Mesothelial cell of epicardium (in vitro differentiated cells): ENCODE measurements at regions not wholly inside any gene's neighbourhood (a gene's known extent, or its start where the extent isn't known, plus 50 kb on each side); places are given as distances from the start of the nearest gene placed in this dataset.

Experiments
- DNase-seq, 2 experiments: peaks; one replicate each; pipeline ENCODE4 v3.0.0; 2021; ENCODE audit warnings: low spot score in 2 of 2; ENCODE audit not compliant: unreplicated experiment in 2 of 2
- H3K27ac Mint-ChIP-seq: 2 replicates; pipeline ENCODE4 v1.8.0; 2021; ENCODE audit warnings: mixed read lengths
- H3K27me3 Mint-ChIP-seq: 2 replicates; pipeline ENCODE4 v1.8.0; 2021; ENCODE audit warnings: low read depth, mixed read lengths
- H3K36me3 Mint-ChIP-seq: 2 replicates; pipeline ENCODE4 v1.8.0; 2021; ENCODE audit warnings: mixed read lengths
- H3K4me1 Mint-ChIP-seq: 2 replicates; pipeline ENCODE4 v1.8.0; 2021; ENCODE audit warnings: mixed read lengths
- H3K4me3 Mint-ChIP-seq: 2 replicates; pipeline ENCODE4 v1.8.0; 2021; ENCODE audit warnings: mild to moderate bottlenecking, moderate library complexity, mixed read lengths
- H3K9me3 Mint-ChIP-seq: 2 replicates; pipeline ENCODE4 v1.8.0; 2021; ENCODE audit warnings: mixed read lengths
- CTCF ChIP-seq: fragments of 200-600 bp; sonication (generic); IDR thresholded peaks from one replicate; pipeline ENCODE4 v1.5.0; 2021; ENCODE audit warnings: antibody characterized with exemption; ENCODE audit not compliant: unreplicated experiment

- Mint-ChIP-seq H3K4me1 (no peaks in the 10 kb centered on the region), H3K27me3 (peaks cover 54% of the 10 kb centered on the region), H3K9me3 (peaks cover 9% of the 10 kb centered on the region), H3K36me3 (no peaks in the 10 kb centered on the region), H3K4me3 (no peak overlapping the region), H3K27ac (no peak overlapping the region)
- no peak for DNase-seq
- TF ChIP-seq CTCF, result no peak
These were observed 215.5 kb downstream of the RRAGC start for GRCh38 chr1:38644092-38644491.

- no peaks in the 10 kb centered on the region for H3K4me1 Mint-ChIP-seq
- no peak for TF ChIP-seq CTCF
- no peaks in the 10 kb centered on the region for H3K36me3 Mint-ChIP-seq
- H3K9me3 Mint-ChIP-seq, result peaks cover 9% of the 10 kb centered on the region
- no peak overlapping the region for H3K27ac Mint-ChIP-seq
- peaks cover 67% of the 10 kb centered on the region for H3K27me3 Mint-ChIP-seq
- DNase-seq, result no peak
- no peak overlapping the region for H3K4me3 Mint-ChIP-seq
These were observed 217.9 kb downstream of the RRAGC start for GRCh38 chr1:38641661-38642060.

- Mint-ChIP-seq H3K27ac (no peak overlapping the region), H3K36me3 (no peaks in the 10 kb centered on the region), H3K4me3 (no peak overlapping the region), H3K4me1 (no peaks in the 10 kb centered on the region), H3K27me3 (peaks cover 78% of the 10 kb centered on the region), H3K9me3 (peaks cover 5% of the 10 kb centered on the region)
- TF ChIP-seq CTCF, result no peak
- DNase-seq, result no peak
These were observed 219.2 kb downstream of the RRAGC start for GRCh38 chr1:38640371-38640770.

GRCh38 chr1:38628241-38628640 lies 231.3 kb downstream of the RRAGC start:
- peaks cover 11% of the 10 kb centered on the region for H3K9me3 Mint-ChIP-seq
- no peak overlapping the region for H3K4me3 Mint-ChIP-seq
- no peaks in the 10 kb centered on the region for H3K4me1 Mint-ChIP-seq
- TF ChIP-seq CTCF, result no peak
- DNase-seq, result no peak
- H3K27me3 Mint-ChIP-seq, result peaks cover 77% of the 10 kb centered on the region
- H3K27ac Mint-ChIP-seq, result no peak overlapping the region
- H3K36me3 Mint-ChIP-seq, result no peaks in the 10 kb centered on the region

- H3K27me3 Mint-ChIP-seq, result peaks cover 79% of the 10 kb centered on the region
- no peak overlapping the region for H3K27ac Mint-ChIP-seq
- TF ChIP-seq CTCF, result no peak
These were observed 233.6 kb downstream of the RRAGC start for GRCh38 chr1:38625939-38626338.

More at GRCh38 chr1:38625939-38626338, 233.6 kb downstream of the RRAGC start:
- Mint-ChIP-seq H3K4me3 (no peak overlapping the region), H3K9me3 (peaks cover 9% of the 10 kb centered on the region), H3K36me3 (no peaks in the 10 kb centered on the region), H3K4me1 (no peaks in the 10 kb centered on the region)
- no peak for DNase-seq
